Kidney epithelial cell (primary cell): ENCODE measurements at regions not wholly inside any gene's neighbourhood (a gene's known extent, or its start where the extent isn't known, plus 50 kb on each side); places are given as distances from the start of the nearest gene placed in this dataset.

Experiments used
- DNase-seq: peaks from one replicate; pipeline ENCODE4 v3.0.0-alpha.2; 2010; ENCODE audit warnings: low read depth
- H3K27me3 ChIP-seq: 2 replicates; pipeline ENCODE4 v1.6.0; 2011; ENCODE audit warnings: low read length; ENCODE audit not compliant: control insufficient read depth, insufficient read depth
- H3K36me3 ChIP-seq: 2 replicates; pipeline ENCODE4 v1.5.1; 2011; ENCODE audit warnings: low read length; ENCODE audit not compliant: control insufficient read depth, insufficient read depth
- H3K4me3 ChIP-seq: 2 replicates; pipeline ENCODE4 v1.5.1; 2011; ENCODE audit warnings: low read depth, mild to moderate bottlenecking, control low read depth, low read length
- TF ChIP-seq, protein P1 (sequence below): IDR thresholded peaks from 2 replicates; pipeline ENCODE4 v1.5.1; 2011; ENCODE audit warnings: mild to moderate bottlenecking, moderate library complexity, low read length, control low read depth, inconsistent platforms; ENCODE audit not compliant: insufficient read depth, poor library complexity, severe bottlenecking

DNA sequence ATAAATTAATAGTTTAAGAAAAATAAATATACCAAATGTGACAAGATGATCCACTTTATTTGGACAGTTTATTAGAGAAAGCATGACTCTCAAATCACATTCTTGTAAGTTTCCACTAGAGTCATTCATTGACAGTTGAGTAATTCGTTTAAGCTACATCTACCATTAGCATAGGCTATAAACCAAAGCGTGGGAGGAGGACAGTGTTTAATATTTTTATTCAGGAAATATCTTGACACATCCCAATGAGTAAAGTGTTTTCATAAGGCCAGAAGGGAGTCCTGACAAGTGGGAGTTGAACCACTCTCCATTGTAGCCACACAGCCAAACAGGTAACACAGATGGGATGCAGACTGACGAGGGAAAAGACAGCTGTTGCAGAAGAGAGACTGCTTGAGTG lies 386.5 kb upstream of the SEMA3D start:
- TF ChIP-seq, protein P1, sequence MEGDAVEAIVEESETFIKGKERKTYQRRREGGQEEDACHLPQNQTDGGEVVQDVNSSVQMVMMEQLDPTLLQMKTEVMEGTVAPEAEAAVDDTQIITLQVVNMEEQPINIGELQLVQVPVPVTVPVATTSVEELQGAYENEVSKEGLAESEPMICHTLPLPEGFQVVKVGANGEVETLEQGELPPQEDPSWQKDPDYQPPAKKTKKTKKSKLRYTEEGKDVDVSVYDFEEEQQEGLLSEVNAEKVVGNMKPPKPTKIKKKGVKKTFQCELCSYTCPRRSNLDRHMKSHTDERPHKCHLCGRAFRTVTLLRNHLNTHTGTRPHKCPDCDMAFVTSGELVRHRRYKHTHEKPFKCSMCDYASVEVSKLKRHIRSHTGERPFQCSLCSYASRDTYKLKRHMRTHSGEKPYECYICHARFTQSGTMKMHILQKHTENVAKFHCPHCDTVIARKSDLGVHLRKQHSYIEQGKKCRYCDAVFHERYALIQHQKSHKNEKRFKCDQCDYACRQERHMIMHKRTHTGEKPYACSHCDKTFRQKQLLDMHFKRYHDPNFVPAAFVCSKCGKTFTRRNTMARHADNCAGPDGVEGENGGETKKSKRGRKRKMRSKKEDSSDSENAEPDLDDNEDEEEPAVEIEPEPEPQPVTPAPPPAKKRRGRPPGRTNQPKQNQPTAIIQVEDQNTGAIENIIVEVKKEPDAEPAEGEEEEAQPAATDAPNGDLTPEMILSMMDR, result no peak

GRCh38 chr7:85570898-85571297 lies 384.0 kb upstream of the SEMA3D start:
- Histone ChIP-seq H3K4me3 (no peak overlapping the region), H3K27me3 (no peaks in the 10 kb centered on the region), H3K36me3 (no peaks in the 10 kb centered on the region)
- DNase-seq, result no peak
- TF ChIP-seq, protein P1, result no peak

More for the DNA sequence above, 386.5 kb upstream of the SEMA3D start:
- Histone ChIP-seq H3K4me3 (no peak overlapping the region), H3K27me3 (no peaks in the 10 kb centered on the region), H3K36me3 (no peaks in the 10 kb centered on the region)
- DNase-seq, result peak; percentile 25

GRCh38 chr7:85567983-85568382 lies 381.1 kb upstream of the SEMA3D start:
- TF ChIP-seq, protein P1, result no peak
- DNase-seq, result no peak
- Histone ChIP-seq H3K36me3 (no peaks in the 10 kb centered on the region), H3K27me3 (no peaks in the 10 kb centered on the region), H3K4me3 (no peak overlapping the region)

GRCh38 chr7:85566095-85566794 lies 379.4 kb upstream of the SEMA3D start:
- no peak for DNase-seq
- TF ChIP-seq, protein P1, result no peak
- H3K36me3 ChIP-seq, result no peaks in the 10 kb centered on the region
- no peaks in the 10 kb centered on the region for H3K27me3 ChIP-seq
- no peak overlapping the region for H3K4me3 ChIP-seq

DNA sequence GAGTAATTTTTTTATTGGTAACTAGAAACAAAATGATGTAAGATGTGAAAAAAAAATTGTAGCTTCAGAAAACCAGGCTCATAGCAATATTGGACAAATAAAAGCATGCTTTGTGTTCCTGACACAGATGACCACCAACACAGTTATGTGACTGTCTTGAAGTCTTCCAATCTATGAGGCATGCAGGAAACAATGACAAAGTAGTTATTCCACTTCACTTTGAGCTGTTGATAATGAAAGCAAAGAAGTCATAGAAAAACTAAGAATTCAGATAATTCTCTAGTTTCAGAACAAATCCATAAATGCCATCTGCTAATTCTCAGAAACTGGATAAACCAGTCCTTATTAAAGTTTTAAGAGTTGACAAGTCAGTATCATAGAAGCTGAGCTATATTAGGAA lies 378.4 kb upstream of the SEMA3D start:
- TF ChIP-seq, protein P1, result no peak
- H3K36me3 ChIP-seq, result no peaks in the 10 kb centered on the region
- H3K4me3 ChIP-seq, result no peak overlapping the region
- no peak for DNase-seq
- H3K27me3 ChIP-seq, result no peaks in the 10 kb centered on the region

GRCh38 chr7:85564861-85565260 lies 378.0 kb upstream of the SEMA3D start:
- TF ChIP-seq, protein P1, result no peak
- no peaks in the 10 kb centered on the region for H3K27me3 ChIP-seq
- H3K36me3 ChIP-seq, result no peaks in the 10 kb centered on the region
- H3K4me3 ChIP-seq, result no peak overlapping the region
- DNase-seq, result no peak
